ENCODE measurements at regions not wholly inside any gene's neighbourhood (a gene's known extent, or its start where the extent isn't known, plus 50 kb on each side); places are given as distances from the start of the nearest gene placed in this dataset.

GRCh38 chr10:52855546-52856325, 83.2 kb upstream of the MBL2 start:
- no peaks in the 10 kb centered on the region for H3K79me2 ChIP-seq (ENCODE audit: control insufficient read depth, insufficient read depth, low read length)
- H3K4me2 ChIP-seq (ENCODE audit: control insufficient read depth, extremely low read depth, insufficient read depth, low read depth, low read length): no peak overlapping the region
- H3K9ac ChIP-seq (ENCODE audit: control insufficient read depth, extremely low read depth, insufficient read depth, low read length): no peak overlapping the region
- H2AFZ ChIP-seq (ENCODE audit: control insufficient read depth, low read length): no peak overlapping the region
- DNase-seq (ENCODE audit: low read depth, low spot score) (no peak), FAIRE-seq (no peak)
- H3K36me3 ChIP-seq (ENCODE audit: control insufficient read depth in 2 of 2, extremely low read depth in 1 of 2, insufficient read depth in 2 of 2, low read length in 2 of 2): no peaks in the 10 kb centered on the region
- H3K9me1 ChIP-seq (ENCODE audit: control insufficient read depth, extremely low read depth, insufficient read depth, low read length): no peaks in the 10 kb centered on the region
- no peaks in the 10 kb centered on the region for H3K9me3 ChIP-seq (ENCODE audit: control insufficient read depth, low read depth, low read length)
- H3K4me1 ChIP-seq (ENCODE audit: control insufficient read depth, extremely low read depth, insufficient read depth, low read length): no peaks in the 10 kb centered on the region
- no peaks in the 10 kb centered on the region for H3K27me3 ChIP-seq (ENCODE audit: control insufficient read depth, extremely low read depth, insufficient read depth, low read length)
- H3K27ac ChIP-seq (ENCODE audit: control insufficient read depth, insufficient read depth, low read length): no peak overlapping the region
- dilution Hi-C loops (cut with MboI; ENCODE audit: extremely low pct_ligation_motif_present, low sequenced_read_pairs): no loop called here
- H4K20me1 ChIP-seq (ENCODE audit: control insufficient read depth, extremely low read depth, insufficient read depth, low read length): no peaks in the 10 kb centered on the region
- H3K4me3 ChIP-seq (ENCODE audit: control insufficient read depth in 2 of 3, extremely low read depth in 1 of 3, insufficient read depth in 2 of 3, low read depth in 1 of 3, low read length in 3 of 3): no peak overlapping the region
- no peak for TF ChIP-seq CTCF (optimal IDR thresholded peaks at IDR 0.05 in 1 of 3, IDR thresholded peaks at IDR 0.05 in 1 of 3, conservative IDR thresholded peaks at IDR 0.05 in 1 of 3; ENCODE audit: extremely low read depth in 1 of 3, insufficient read depth in 2 of 3, low read length in 3 of 3)
- TF ChIP-seq EZH2 (IDR thresholded peaks at IDR 0.05; ENCODE audit: low read length): no peak

GRCh38 chr10:52853704-52854103, 81.1 kb upstream of the MBL2 start:
- DNase-seq (ENCODE audit: low read depth, low spot score) (no peak), FAIRE-seq (no peak)
- Histone ChIP-seq H3K27me3 (ENCODE audit: control insufficient read depth, extremely low read depth, insufficient read depth, low read length) (no peaks in the 10 kb centered on the region), H3K9me3 (ENCODE audit: control insufficient read depth, low read depth, low read length) (no peaks in the 10 kb centered on the region), H3K27ac (ENCODE audit: control insufficient read depth, insufficient read depth, low read length) (no peak overlapping the region), H2AFZ (ENCODE audit: control insufficient read depth, low read length) (no peak overlapping the region), H3K9ac (ENCODE audit: control insufficient read depth, extremely low read depth, insufficient read depth, low read length) (no peak overlapping the region), H3K4me2 (ENCODE audit: control insufficient read depth, extremely low read depth, insufficient read depth, low read depth, low read length) (no peak overlapping the region), H3K79me2 (ENCODE audit: control insufficient read depth, insufficient read depth, low read length) (no peaks in the 10 kb centered on the region), H3K36me3 (ENCODE audit: control insufficient read depth in 2 of 2, extremely low read depth in 1 of 2, insufficient read depth in 2 of 2, low read length in 2 of 2) (no peaks in the 10 kb centered on the region), H3K9me1 (ENCODE audit: control insufficient read depth, extremely low read depth, insufficient read depth, low read length) (no peaks in the 10 kb centered on the region), H3K4me1 (ENCODE audit: control insufficient read depth, extremely low read depth, insufficient read depth, low read length) (no peaks in the 10 kb centered on the region), H4K20me1 (ENCODE audit: control insufficient read depth, extremely low read depth, insufficient read depth, low read length) (no peaks in the 10 kb centered on the region), H3K4me3 (ENCODE audit: control insufficient read depth in 2 of 3, extremely low read depth in 1 of 3, insufficient read depth in 2 of 3, low read depth in 1 of 3, low read length in 3 of 3) (no peak overlapping the region)
- dilution Hi-C loops (cut with MboI; ENCODE audit: extremely low pct_ligation_motif_present, low sequenced_read_pairs): no loop called here
- TF ChIP-seq EZH2 (IDR thresholded peaks at IDR 0.05; ENCODE audit: low read length) (no peak), CTCF (optimal IDR thresholded peaks at IDR 0.05 in 1 of 3, IDR thresholded peaks at IDR 0.05 in 1 of 3, conservative IDR thresholded peaks at IDR 0.05 in 1 of 3; ENCODE audit: extremely low read depth in 1 of 3, insufficient read depth in 2 of 3, low read length in 3 of 3) (no peak)
